OCI-LY1 (cell line): ENCODE measurements at regions not wholly inside any gene's neighbourhood (a gene's known extent, or its start where the extent isn't known, plus 50 kb on each side); places are given as distances from the start of the nearest gene placed in this dataset.

Source experiments
- H2AFZ ChIP-seq: fragments of 200-600 bp; sonication (generic), shearing (Covaris generic); 2 replicates; pipeline ENCODE4 v1.6.0; 2014; ENCODE audit warnings: antibody characterized with exemption, mild to moderate bottlenecking, low read length
- H3F3A ChIP-seq: fragments of 200-600 bp; sonication (generic), shearing (Covaris generic); 2 replicates; pipeline ENCODE4 v1.6.0; 2014; ENCODE audit warnings: mild to moderate bottlenecking, antibody characterized with exemption, low read length, moderate library complexity; ENCODE audit not compliant: insufficient read depth
- H3K27ac ChIP-seq: fragments of 200-600 bp; sonication (generic); 2 replicates; pipeline ENCODE4 v1.5.1; 2014; ENCODE audit warnings: low read length, mixed run types, mild to moderate bottlenecking, low read depth; ENCODE audit not compliant: poor library complexity, severe bottlenecking
- H3K27me3 ChIP-seq: fragments of 200-600 bp; sonication (generic); 2 replicates; pipeline ENCODE4 v1.6.0; 2014; ENCODE audit warnings: antibody characterized with exemption, mild to moderate bottlenecking, low read length, moderate library complexity; ENCODE audit not compliant: insufficient read depth
- H3K36me3 ChIP-seq: fragments of 200-600 bp; sonication (generic); 2 replicates; pipeline ENCODE4 v1.6.1; 2014; ENCODE audit warnings: mild to moderate bottlenecking, antibody characterized with exemption, low read length, moderate library complexity, mixed read lengths; ENCODE audit not compliant: insufficient read depth
- H3K4me1 ChIP-seq: fragments of 200-600 bp; sonication (generic); 2 replicates; pipeline ENCODE4 v1.5.1; 2014; ENCODE audit warnings: mild to moderate bottlenecking, low read length, moderate library complexity; ENCODE audit not compliant: insufficient read depth, severe bottlenecking
- H3K4me2 ChIP-seq: fragments of 200-600 bp; sonication (generic), shearing (Covaris generic); 2 replicates; pipeline ENCODE4 v1.6.1; 2014; ENCODE audit warnings: low read length
- H3K4me3 ChIP-seq: fragments of 200-600 bp; sonication (generic); 2 replicates; pipeline ENCODE4 v1.5.1; 2014; ENCODE audit warnings: low read length, low read depth, mild to moderate bottlenecking, mixed read lengths; ENCODE audit not compliant: poor library complexity, severe bottlenecking
- H3K79me2 ChIP-seq: fragments of 200-600 bp; shearing (Covaris generic); 2 replicates; pipeline ENCODE4 v1.6.1; 2016; ENCODE audit warnings: mixed run types, low read length, mixed read lengths; ENCODE audit not compliant: insufficient read depth
- H3K9ac ChIP-seq: fragments of 200-600 bp; sonication (generic), shearing (Covaris generic); 2 replicates; pipeline ENCODE4 v1.6.1; 2014; ENCODE audit warnings: mild to moderate bottlenecking, low read length, mixed read lengths
- H3K9me2 ChIP-seq: fragments of 200-600 bp; sonication (generic), shearing (Covaris generic); 2 replicates; pipeline ENCODE4 v1.6.1; 2014; ENCODE audit warnings: low read depth, mild to moderate bottlenecking, low read length, mixed read lengths
- H3K9me3 ChIP-seq: fragments of 200-600 bp; shearing (Covaris generic); 2 replicates; pipeline ENCODE4 v1.6.1; 2014; ENCODE audit warnings: low read length, mixed read lengths
- H4K20me1 ChIP-seq: fragments of 200-600 bp; sonication (generic), shearing (Covaris generic); 2 replicates; pipeline ENCODE4 v1.6.0; 2016; ENCODE audit warnings: mild to moderate bottlenecking, low read length; ENCODE audit not compliant: insufficient read depth
- EZH2 ChIP-seq: fragments of 200-600 bp; sonication (generic), shearing (Covaris generic); IDR thresholded peaks from 2 replicates; pipeline ENCODE4 v1.8.0; 2017; ENCODE audit warnings: borderline replicate concordance, mixed run types, mild to moderate bottlenecking, antibody characterized with exemption, low read length, moderate library complexity, mixed read lengths
- TF ChIP-seq, protein P1 (sequence below): fragments of 200-600 bp; sonication (generic), shearing (Covaris generic); IDR thresholded peaks from 2 replicates; pipeline ENCODE4 v1.5.1; 2017; ENCODE audit warnings: mild to moderate bottlenecking, antibody characterized with exemption, low read length, moderate library complexity, mixed read lengths

DNA sequence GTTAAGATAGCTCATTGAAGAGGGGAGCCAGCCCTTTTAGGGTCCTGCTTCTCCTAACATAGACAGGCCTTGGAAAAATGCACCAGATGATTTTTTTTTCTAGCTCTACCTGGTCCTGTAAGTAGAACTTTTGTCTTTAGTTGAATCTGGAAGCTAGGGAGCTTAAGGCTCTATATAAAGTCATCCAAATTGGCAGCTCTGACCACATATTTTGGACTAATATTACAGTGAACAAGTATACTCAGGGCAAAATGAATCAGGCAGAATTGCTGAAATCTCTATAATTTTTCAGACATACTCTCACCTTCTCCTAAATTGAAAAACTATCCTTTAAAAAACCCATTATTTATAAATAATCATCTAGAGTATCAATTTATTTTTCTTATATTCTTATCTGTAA is 375.6 kb downstream of the OSTF1 start:
- Histone ChIP-seq H3K36me3 (no peaks in the 10 kb centered on the region), H3F3A (no peaks in the 10 kb centered on the region), H3K4me2 (no peak overlapping the region), H2AFZ (no peak overlapping the region), H3K4me1 (no peaks in the 10 kb centered on the region), H3K9me2 (no peaks in the 10 kb centered on the region), H3K9me3 (no peaks in the 10 kb centered on the region), H3K4me3 (no peak overlapping the region), H3K27me3 (no peaks in the 10 kb centered on the region), H3K79me2 (no peaks in the 10 kb centered on the region), H3K9ac (no peak overlapping the region), H4K20me1 (no peaks in the 10 kb centered on the region), H3K27ac (no peak overlapping the region)
- TF ChIP-seq, protein P1, sequence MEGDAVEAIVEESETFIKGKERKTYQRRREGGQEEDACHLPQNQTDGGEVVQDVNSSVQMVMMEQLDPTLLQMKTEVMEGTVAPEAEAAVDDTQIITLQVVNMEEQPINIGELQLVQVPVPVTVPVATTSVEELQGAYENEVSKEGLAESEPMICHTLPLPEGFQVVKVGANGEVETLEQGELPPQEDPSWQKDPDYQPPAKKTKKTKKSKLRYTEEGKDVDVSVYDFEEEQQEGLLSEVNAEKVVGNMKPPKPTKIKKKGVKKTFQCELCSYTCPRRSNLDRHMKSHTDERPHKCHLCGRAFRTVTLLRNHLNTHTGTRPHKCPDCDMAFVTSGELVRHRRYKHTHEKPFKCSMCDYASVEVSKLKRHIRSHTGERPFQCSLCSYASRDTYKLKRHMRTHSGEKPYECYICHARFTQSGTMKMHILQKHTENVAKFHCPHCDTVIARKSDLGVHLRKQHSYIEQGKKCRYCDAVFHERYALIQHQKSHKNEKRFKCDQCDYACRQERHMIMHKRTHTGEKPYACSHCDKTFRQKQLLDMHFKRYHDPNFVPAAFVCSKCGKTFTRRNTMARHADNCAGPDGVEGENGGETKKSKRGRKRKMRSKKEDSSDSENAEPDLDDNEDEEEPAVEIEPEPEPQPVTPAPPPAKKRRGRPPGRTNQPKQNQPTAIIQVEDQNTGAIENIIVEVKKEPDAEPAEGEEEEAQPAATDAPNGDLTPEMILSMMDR, result no peak
- TF ChIP-seq EZH2, result no peak

DNA sequence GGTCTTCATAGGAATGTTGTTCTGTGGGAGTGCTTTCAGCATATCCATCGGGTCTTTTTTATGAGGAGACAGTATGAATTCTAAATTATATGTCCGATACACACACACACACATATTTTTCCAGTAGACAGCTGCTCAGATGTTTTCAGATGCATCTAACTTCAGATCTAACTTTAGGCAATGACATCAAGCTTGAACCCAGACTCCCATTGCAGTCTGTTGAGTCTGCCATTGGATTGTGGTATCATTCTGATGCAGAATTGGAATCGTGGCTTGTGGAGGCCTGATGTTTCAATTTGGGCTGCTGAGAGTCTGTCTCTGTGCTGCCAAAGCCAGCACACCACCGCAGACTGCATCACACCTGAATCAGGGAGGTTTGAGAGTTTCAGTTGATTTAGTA is 376.4 kb downstream of the OSTF1 start:
- H3K9ac ChIP-seq, result no peak overlapping the region
- TF ChIP-seq EZH2, result no peak
- TF ChIP-seq, protein P1, result no peak
- no peak overlapping the region for H3K27ac ChIP-seq
- H3F3A ChIP-seq, result no peaks in the 10 kb centered on the region
- no peaks in the 10 kb centered on the region for H3K9me2 ChIP-seq
- no peak overlapping the region for H3K4me2 ChIP-seq
- H3K36me3 ChIP-seq, result no peaks in the 10 kb centered on the region
- no peaks in the 10 kb centered on the region for H3K79me2 ChIP-seq
- H3K4me3 ChIP-seq, result no peak overlapping the region
- no peaks in the 10 kb centered on the region for H3K27me3 ChIP-seq
- H3K4me1 ChIP-seq, result no peaks in the 10 kb centered on the region
- no peak overlapping the region for H2AFZ ChIP-seq
- H3K9me3 ChIP-seq, result no peaks in the 10 kb centered on the region
- H4K20me1 ChIP-seq, result no peaks in the 10 kb centered on the region

- no peaks in the 10 kb centered on the region for H3K36me3 ChIP-seq
- H3K79me2 ChIP-seq, result no peaks in the 10 kb centered on the region
- no peak overlapping the region for H3K9ac ChIP-seq
- H3K4me2 ChIP-seq, result no peak overlapping the region
- no peaks in the 10 kb centered on the region for H3K4me1 ChIP-seq
- no peak overlapping the region for H3K4me3 ChIP-seq
- H4K20me1 ChIP-seq, result no peaks in the 10 kb centered on the region
- H3K27ac ChIP-seq, result no peak overlapping the region
- no peaks in the 10 kb centered on the region for H3K9me3 ChIP-seq
- H3K9me2 ChIP-seq, result no peaks in the 10 kb centered on the region
- H3K27me3 ChIP-seq, result no peaks in the 10 kb centered on the region
- H2AFZ ChIP-seq, result no peak overlapping the region
- H3F3A ChIP-seq, result no peaks in the 10 kb centered on the region
- TF ChIP-seq, protein P1, result no peak
- no peak for TF ChIP-seq EZH2
Measured at GRCh38 chr9:75467142-75467541, 378.8 kb downstream of the OSTF1 start.
